WTC11 (cell line): ENCODE measurements at regions not wholly inside any gene's neighbourhood (a gene's known extent, or its start where the extent isn't known, plus 50 kb on each side); places are given as distances from the start of the nearest gene placed in this dataset.

Experiments used
- NR3C1 ChIP-seq: sonication (generic); formaldehyde crosslinking; conservative IDR thresholded peaks from 2 replicates; pipeline ENCODE4 v1.8.1; 2023; ENCODE audit warnings: low read depth, mild to moderate bottlenecking, missing genetic modification reagents
- TF ChIP-seq, protein P1 (sequence below): sonication (generic); formaldehyde crosslinking; IDR thresholded peaks from 2 replicates; pipeline ENCODE4 v1.8.1; 2023; ENCODE audit warnings: mild to moderate bottlenecking, missing genetic modification reagents
- TF ChIP-seq, protein P2 (sequence below): fragments of 200-600 bp; IDR thresholded peaks from 2 replicates; pipeline ENCODE4 v1.8.0; 2022; ENCODE audit warnings: antibody characterized with exemption
- TF ChIP-seq, protein P3 (sequence below): sonication (generic); formaldehyde crosslinking; IDR thresholded peaks from 2 replicates; pipeline ENCODE4 v1.8.1; 2022; ENCODE audit warnings: low read depth, missing genetic modification reagents, borderline replicate concordance

DNA sequence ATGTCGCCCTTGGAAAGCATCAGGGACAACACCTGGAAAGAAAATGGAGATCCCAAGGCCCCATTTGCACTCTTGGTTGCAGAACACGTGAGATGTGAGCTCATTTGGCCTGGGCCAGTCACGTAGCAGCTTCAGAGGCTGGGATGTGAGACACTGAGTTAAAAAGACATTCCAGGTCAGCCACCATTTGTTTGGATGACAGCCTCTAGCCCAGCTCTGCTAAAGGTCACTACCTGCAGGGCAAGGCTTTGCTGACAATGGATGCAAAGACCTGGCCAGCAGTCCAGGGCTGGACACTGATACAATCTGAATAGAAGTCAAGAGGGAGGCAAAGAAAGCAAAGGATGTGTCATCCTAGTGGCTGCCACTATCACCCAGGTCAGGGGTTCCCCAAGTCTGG is 83.9 kb upstream of the LRPPRC start:
- no peak for TF ChIP-seq NR3C1 (CRISPR knock-in tag)
- TF ChIP-seq, protein P1, sequence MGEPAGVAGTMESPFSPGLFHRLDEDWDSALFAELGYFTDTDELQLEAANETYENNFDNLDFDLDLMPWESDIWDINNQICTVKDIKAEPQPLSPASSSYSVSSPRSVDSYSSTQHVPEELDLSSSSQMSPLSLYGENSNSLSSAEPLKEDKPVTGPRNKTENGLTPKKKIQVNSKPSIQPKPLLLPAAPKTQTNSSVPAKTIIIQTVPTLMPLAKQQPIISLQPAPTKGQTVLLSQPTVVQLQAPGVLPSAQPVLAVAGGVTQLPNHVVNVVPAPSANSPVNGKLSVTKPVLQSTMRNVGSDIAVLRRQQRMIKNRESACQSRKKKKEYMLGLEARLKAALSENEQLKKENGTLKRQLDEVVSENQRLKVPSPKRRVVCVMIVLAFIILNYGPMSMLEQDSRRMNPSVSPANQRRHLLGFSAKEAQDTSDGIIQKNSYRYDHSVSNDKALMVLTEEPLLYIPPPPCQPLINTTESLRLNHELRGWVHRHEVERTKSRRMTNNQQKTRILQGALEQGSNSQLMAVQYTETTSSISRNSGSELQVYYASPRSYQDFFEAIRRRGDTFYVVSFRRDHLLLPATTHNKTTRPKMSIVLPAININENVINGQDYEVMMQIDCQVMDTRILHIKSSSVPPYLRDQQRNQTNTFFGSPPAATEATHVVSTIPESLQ = no peak
- TF ChIP-seq, protein P2, sequence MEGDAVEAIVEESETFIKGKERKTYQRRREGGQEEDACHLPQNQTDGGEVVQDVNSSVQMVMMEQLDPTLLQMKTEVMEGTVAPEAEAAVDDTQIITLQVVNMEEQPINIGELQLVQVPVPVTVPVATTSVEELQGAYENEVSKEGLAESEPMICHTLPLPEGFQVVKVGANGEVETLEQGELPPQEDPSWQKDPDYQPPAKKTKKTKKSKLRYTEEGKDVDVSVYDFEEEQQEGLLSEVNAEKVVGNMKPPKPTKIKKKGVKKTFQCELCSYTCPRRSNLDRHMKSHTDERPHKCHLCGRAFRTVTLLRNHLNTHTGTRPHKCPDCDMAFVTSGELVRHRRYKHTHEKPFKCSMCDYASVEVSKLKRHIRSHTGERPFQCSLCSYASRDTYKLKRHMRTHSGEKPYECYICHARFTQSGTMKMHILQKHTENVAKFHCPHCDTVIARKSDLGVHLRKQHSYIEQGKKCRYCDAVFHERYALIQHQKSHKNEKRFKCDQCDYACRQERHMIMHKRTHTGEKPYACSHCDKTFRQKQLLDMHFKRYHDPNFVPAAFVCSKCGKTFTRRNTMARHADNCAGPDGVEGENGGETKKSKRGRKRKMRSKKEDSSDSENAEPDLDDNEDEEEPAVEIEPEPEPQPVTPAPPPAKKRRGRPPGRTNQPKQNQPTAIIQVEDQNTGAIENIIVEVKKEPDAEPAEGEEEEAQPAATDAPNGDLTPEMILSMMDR = no peak
- TF ChIP-seq, protein P3, sequence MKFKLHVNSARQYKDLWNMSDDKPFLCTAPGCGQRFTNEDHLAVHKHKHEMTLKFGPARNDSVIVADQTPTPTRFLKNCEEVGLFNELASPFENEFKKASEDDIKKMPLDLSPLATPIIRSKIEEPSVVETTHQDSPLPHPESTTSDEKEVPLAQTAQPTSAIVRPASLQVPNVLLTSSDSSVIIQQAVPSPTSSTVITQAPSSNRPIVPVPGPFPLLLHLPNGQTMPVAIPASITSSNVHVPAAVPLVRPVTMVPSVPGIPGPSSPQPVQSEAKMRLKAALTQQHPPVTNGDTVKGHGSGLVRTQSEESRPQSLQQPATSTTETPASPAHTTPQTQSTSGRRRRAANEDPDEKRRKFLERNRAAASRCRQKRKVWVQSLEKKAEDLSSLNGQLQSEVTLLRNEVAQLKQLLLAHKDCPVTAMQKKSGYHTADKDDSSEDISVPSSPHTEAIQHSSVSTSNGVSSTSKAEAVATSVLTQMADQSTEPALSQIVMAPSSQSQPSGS (CRISPR knock-in tag) = no peak
